Loucy (cell line): ENCODE measurements at regions not wholly inside any gene's neighbourhood (a gene's known extent, or its start where the extent isn't known, plus 50 kb on each side); places are given as distances from the start of the nearest gene placed in this dataset.

ENCODE experiments used
- H2AFZ ChIP-seq: fragments of 200-600 bp; sonication (generic); 2 replicates; pipeline ENCODE4 v1.6.0; 2016; ENCODE audit warnings: antibody characterized with exemption, mild to moderate bottlenecking, low read length, moderate library complexity
- H3F3A ChIP-seq: fragments of 200-600 bp; 2 replicates; pipeline ENCODE4 v1.6.0; 2016; ENCODE audit warnings: antibody characterized with exemption, low read depth, mild to moderate bottlenecking
- H3K27me3 ChIP-seq: fragments of 200-600 bp; sonication (generic); 2 replicates; pipeline ENCODE4 v1.6.1; 2014; ENCODE audit warnings: low read length, mild to moderate bottlenecking; ENCODE audit not compliant: insufficient read depth, poor library complexity, severe bottlenecking
- H3K36me3 ChIP-seq: fragments of 200-600 bp; sonication (generic); 2 replicates; pipeline ENCODE4 v1.6.1; 2016; ENCODE audit warnings: low read length; ENCODE audit not compliant: insufficient read depth
- H3K4me1 ChIP-seq: fragments of 200-600 bp; sonication (generic); 2 replicates; pipeline ENCODE4 v1.5.1; 2014; ENCODE audit warnings: low read length, mild to moderate bottlenecking; ENCODE audit not compliant: insufficient read depth, poor library complexity, severe bottlenecking
- H3K4me2 ChIP-seq: fragments of 200-600 bp; sonication (generic); 2 replicates; pipeline ENCODE4 v1.6.0; 2014; ENCODE audit warnings: antibody characterized with exemption, low read length, low read depth, mild to moderate bottlenecking; ENCODE audit not compliant: poor library complexity, severe bottlenecking
- H3K4me3 ChIP-seq: fragments of 200-600 bp; sonication (generic); 2 replicates; pipeline ENCODE4 v1.5.1; 2014; ENCODE audit warnings: low read length, mild to moderate bottlenecking, mixed read lengths; ENCODE audit not compliant: poor library complexity, severe bottlenecking
- H3K79me2 ChIP-seq: fragments of 200-600 bp; sonication (generic); 2 replicates; pipeline ENCODE4 v1.6.1; 2014; ENCODE audit warnings: low read length; ENCODE audit not compliant: insufficient read depth
- H3K9ac ChIP-seq: fragments of 200-600 bp; sonication (generic); 2 replicates; pipeline ENCODE4 v1.6.0; 2014; ENCODE audit warnings: mild to moderate bottlenecking, low read depth, low read length, moderate library complexity; ENCODE audit not compliant: poor library complexity, severe bottlenecking
- H3K9me2 ChIP-seq: fragments of 200-600 bp; sonication (generic); replicated peaks from 2 replicates; pipeline ENCODE4 v1.6.1; 2016; ENCODE audit warnings: low read depth, low read length, mixed read lengths
- H3K9me3 ChIP-seq: fragments of 200-600 bp; sonication (generic); 2 replicates; pipeline ENCODE4 v1.6.1; 2014; ENCODE audit warnings: mild to moderate bottlenecking, antibody characterized with exemption, low read length, low read depth; ENCODE audit not compliant: insufficient read depth
- H4K20me1 ChIP-seq: fragments of 200-600 bp; sonication (generic); 2 replicates; pipeline ENCODE4 v1.6.0; 2014; ENCODE audit warnings: antibody characterized with exemption, low read length, mild to moderate bottlenecking; ENCODE audit not compliant: insufficient read depth, poor library complexity, severe bottlenecking
- CTCF ChIP-seq: fragments of 200-600 bp; sonication (generic); conservative IDR thresholded peaks from 2 replicates; pipeline ENCODE4 v1.5.1; 2014; ENCODE audit warnings: mild to moderate bottlenecking, antibody characterized with exemption, low read length
- EZH2phosphoT487 ChIP-seq: fragments of 200-600 bp; IDR thresholded peaks from 2 replicates; pipeline ENCODE4 v1.6.1; 2018; ENCODE audit warnings: antibody characterized with exemption, mild to moderate bottlenecking, moderate library complexity, borderline replicate concordance

GRCh38 chr2:41830600-41830999 lies 217.2 kb upstream of the PKDCC start:
- Histone ChIP-seq H3F3A (no peaks in the 10 kb centered on the region), H3K9me3 (no peaks in the 10 kb centered on the region), H3K79me2 (no peaks in the 10 kb centered on the region), H3K4me2 (no peak overlapping the region), H3K9me2 (no peaks in the 10 kb centered on the region), H3K9ac (no peak overlapping the region), H3K4me3 (no peak overlapping the region), H3K36me3 (no peaks in the 10 kb centered on the region), H4K20me1 (no peaks in the 10 kb centered on the region), H2AFZ (no peak overlapping the region), H3K4me1 (no peaks in the 10 kb centered on the region), H3K27me3 (no peaks in the 10 kb centered on the region)
- TF ChIP-seq CTCF (no peak), EZH2phosphoT487 (no peak)

- no peaks in the 10 kb centered on the region for H3K36me3 ChIP-seq
- no peaks in the 10 kb centered on the region for H3F3A ChIP-seq
- no peaks in the 10 kb centered on the region for H4K20me1 ChIP-seq
- H3K27me3 ChIP-seq = no peaks in the 10 kb centered on the region
- no peaks in the 10 kb centered on the region for H3K4me1 ChIP-seq
- no peak overlapping the region for H3K4me2 ChIP-seq
- no peaks in the 10 kb centered on the region for H3K9me2 ChIP-seq
- TF ChIP-seq EZH2phosphoT487 = no peak
- no peak for TF ChIP-seq CTCF
- H3K9ac ChIP-seq = no peak overlapping the region
- H3K4me3 ChIP-seq = no peak overlapping the region
- no peak overlapping the region for H2AFZ ChIP-seq
- no peaks in the 10 kb centered on the region for H3K79me2 ChIP-seq
- no peaks in the 10 kb centered on the region for H3K9me3 ChIP-seq
Observed at GRCh38 chr2:41832218-41832617, 215.6 kb upstream of the PKDCC start.

- H3K4me2 ChIP-seq = no peak overlapping the region
- H3K9me2 ChIP-seq = no peaks in the 10 kb centered on the region
- no peak overlapping the region for H3K9ac ChIP-seq
- no peaks in the 10 kb centered on the region for H4K20me1 ChIP-seq
- no peak for TF ChIP-seq CTCF
- TF ChIP-seq EZH2phosphoT487 = no peak
- H3K36me3 ChIP-seq = no peaks in the 10 kb centered on the region
- no peaks in the 10 kb centered on the region for H3K4me1 ChIP-seq
- H2AFZ ChIP-seq = no peak overlapping the region
- H3F3A ChIP-seq = no peaks in the 10 kb centered on the region
- no peaks in the 10 kb centered on the region for H3K9me3 ChIP-seq
- H3K27me3 ChIP-seq = no peaks in the 10 kb centered on the region
- H3K79me2 ChIP-seq = no peaks in the 10 kb centered on the region
- H3K4me3 ChIP-seq = no peak overlapping the region
Observed at GRCh38 chr2:41835401-41835800, 212.4 kb upstream of the PKDCC start.
